HEK293T (cell line): ENCODE measurements at regions not wholly inside any gene's neighbourhood (a gene's known extent, or its start where the extent isn't known, plus 50 kb on each side); places are given as distances from the start of the nearest gene placed in this dataset.

Experiments
- CTCF ChIA-PET: fragments of 350-600 bp; formaldehyde crosslinking; extraction: SDS; loops from one replicate; lab custom pipeline; 2021; ENCODE audit warnings: antibody characterized with exemption, inconsistent platforms; lab: Yijun Ruan, JAX
- POLR2A ChIA-PET: fragments of 350-600 bp; formaldehyde crosslinking; extraction: SDS; loops from one replicate; lab custom pipeline; 2020; ENCODE audit warnings: antibody characterized with exemption, inconsistent platforms; lab: Yijun Ruan, JAX
- DNase-seq: peaks from one replicate; pipeline ENCODE4 v3.0.0; 2012; ENCODE audit warnings: mixed read lengths; ENCODE audit errors: extremely low spot score
- ARNT ChIP-seq: fragments of 450-650 bp; IDR thresholded peaks from 2 replicates; pipeline ENCODE4 v1.6.1; 2017; ENCODE audit warnings: mild to moderate bottlenecking
- BHLHE40 ChIP-seq: fragments of 450-650 bp; IDR thresholded peaks from 2 replicates; pipeline ENCODE4 v1.6.1; 2016; ENCODE audit warnings: mild to moderate bottlenecking, moderate library complexity, borderline replicate concordance
- CTBP1 ChIP-seq: fragments of 450-650 bp; IDR thresholded peaks from 2 replicates; pipeline ENCODE4 v1.6.1; 2016; ENCODE audit warnings: borderline replicate concordance
- ELF4 ChIP-seq: fragments of 450-650 bp; IDR thresholded peaks from 2 replicates; pipeline ENCODE4 v1.6.1; 2017; ENCODE audit warnings: antibody characterized with exemption
- FOXA1 ChIP-seq: fragments of 450-650 bp; IDR thresholded peaks from 2 replicates; pipeline ENCODE4 v1.6.1; 2016; ENCODE audit warnings: mild to moderate bottlenecking
- FOXK2 ChIP-seq: fragments of 450-650 bp; IDR thresholded peaks from 2 replicates; pipeline ENCODE4 v1.6.1; 2016; ENCODE audit warnings: mild to moderate bottlenecking
- FOXM1 ChIP-seq: fragments of 450-650 bp; IDR thresholded peaks from 2 replicates; pipeline ENCODE4 v1.6.1; 2017; ENCODE audit warnings: mild to moderate bottlenecking, borderline replicate concordance
- HDGF ChIP-seq: fragments of 450-650 bp; IDR thresholded peaks from 2 replicates; pipeline ENCODE4 v1.6.1; 2017; ENCODE audit warnings: antibody characterized with exemption, borderline replicate concordance
- L3MBTL2 ChIP-seq: fragments of 450-650 bp; conservative IDR thresholded peaks from 2 replicates; pipeline ENCODE4 v1.6.1; 2016; ENCODE audit warnings: mild to moderate bottlenecking
- LEF1 ChIP-seq: fragments of 450-650 bp; IDR thresholded peaks from 2 replicates; pipeline ENCODE4 v1.6.1; 2017; ENCODE audit warnings: mild to moderate bottlenecking, borderline replicate concordance
- NFRKB ChIP-seq: fragments of 450-650 bp; IDR thresholded peaks from 2 replicates; pipeline ENCODE4 v1.6.1; 2016; ENCODE audit warnings: mild to moderate bottlenecking, moderate library complexity
- SP1 ChIP-seq: fragments of 450-650 bp; IDR thresholded peaks from 2 replicates; pipeline ENCODE4 v1.6.1; 2017
- SUZ12 ChIP-seq: fragments of 450-650 bp; IDR thresholded peaks from 2 replicates; pipeline ENCODE4 v1.6.1; 2016; ENCODE audit warnings: mild to moderate bottlenecking
- TARDBP ChIP-seq: fragments of 450-650 bp; IDR thresholded peaks from 2 replicates; pipeline ENCODE4 v1.6.1; 2016
- ZNF384 ChIP-seq: fragments of 450-650 bp; IDR thresholded peaks from 2 replicates; pipeline ENCODE4 v1.6.1; 2016
- TF ChIP-seq, protein P1 (sequence below): fragments of 450-650 bp; IDR thresholded peaks from 2 replicates; pipeline ENCODE4 v1.6.1; 2016

DNA sequence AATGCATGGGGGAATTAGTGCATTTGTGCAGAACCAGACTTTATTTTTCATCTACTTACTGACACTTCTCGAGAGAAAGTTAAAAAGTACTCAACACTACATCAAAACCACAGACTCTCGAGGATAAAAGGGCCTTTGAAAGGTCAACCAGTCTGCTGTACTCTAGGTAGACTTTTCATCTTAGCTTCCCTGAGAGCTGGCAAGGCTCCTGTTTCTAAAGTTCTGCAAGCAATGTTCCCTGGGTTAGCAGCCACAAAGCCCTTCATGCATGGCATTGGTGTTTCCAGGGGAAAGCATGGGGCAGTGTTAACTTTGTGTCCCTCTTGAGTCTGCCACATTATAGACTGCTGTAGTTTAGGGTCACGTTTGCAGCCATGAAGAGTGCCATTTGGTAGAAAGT, 106.4 kb upstream of the PFN2 start:
- ChIA-PET CTCF (no interaction called here), POLR2A (no interaction called here)
- TF ChIP-seq CTBP1, result no peak
- DNase-seq, result no peak

DNA sequence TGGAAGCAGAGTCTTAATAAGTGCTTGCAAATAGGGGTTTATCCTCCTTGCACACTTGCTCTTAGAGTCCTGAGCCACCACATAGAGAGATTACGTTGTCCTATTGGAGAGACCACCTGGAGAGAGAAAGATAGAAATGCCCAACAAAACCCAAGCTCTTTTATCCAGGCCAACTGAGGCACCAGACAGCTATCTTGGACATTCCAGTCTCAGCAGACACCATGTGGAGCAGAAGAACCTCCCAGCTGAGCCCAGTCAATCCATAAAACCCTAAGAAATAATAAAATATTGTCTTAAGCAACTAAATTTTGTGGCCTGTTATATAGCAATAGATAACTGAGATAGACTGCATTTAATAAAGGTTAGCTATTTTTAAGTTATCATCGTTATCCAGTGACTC, 105.7 kb upstream of the PFN2 start:
- POLR2A ChIA-PET, result no interaction called here
- no peak for TF ChIP-seq ELF4
- TF ChIP-seq ZNF384, result no peak
- no peak for TF ChIP-seq FOXK2
- TF ChIP-seq TARDBP, result no peak
- CTCF ChIA-PET, result no interaction called here
- DNase-seq, result no peak

DNA sequence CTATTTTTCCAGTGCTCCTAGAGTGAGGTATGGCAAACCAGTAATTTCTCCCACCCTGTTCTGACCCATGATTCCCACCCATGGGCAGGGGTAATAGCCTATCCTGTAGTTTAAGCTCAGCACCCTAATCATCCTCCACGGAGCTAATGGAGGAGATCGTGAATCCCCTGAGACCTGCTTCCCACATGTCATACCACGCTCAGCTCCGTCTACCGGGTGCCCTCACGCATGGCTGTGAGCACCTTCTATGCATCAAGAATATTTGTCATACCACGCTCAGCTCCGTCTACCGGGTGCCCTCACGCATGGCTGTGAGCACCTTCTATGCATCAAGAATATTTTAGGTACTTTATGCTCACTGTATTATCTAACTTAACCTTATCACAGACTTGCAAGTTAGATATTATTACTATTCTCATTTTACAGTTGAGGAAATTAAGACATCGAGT, 104.7 kb upstream of the PFN2 start:
- ChIA-PET CTCF (interaction anchor here (0.7 kb wide), 1 partner anchor 267 kb away, joined by 3 read pairs; no protein-coding TSS in a partner anchor), POLR2A (interaction anchor here (1.7 to 2.1 kb wide), 2 partner anchors 104 to 109 kb away, joined by 5 to 9 read pairs; partner anchors contain the start of gene PFN2)
- TF ChIP-seq CTBP1 (no peak), FOXA1 (no peak), SP1 (no peak)
- no peak for DNase-seq

DNA sequence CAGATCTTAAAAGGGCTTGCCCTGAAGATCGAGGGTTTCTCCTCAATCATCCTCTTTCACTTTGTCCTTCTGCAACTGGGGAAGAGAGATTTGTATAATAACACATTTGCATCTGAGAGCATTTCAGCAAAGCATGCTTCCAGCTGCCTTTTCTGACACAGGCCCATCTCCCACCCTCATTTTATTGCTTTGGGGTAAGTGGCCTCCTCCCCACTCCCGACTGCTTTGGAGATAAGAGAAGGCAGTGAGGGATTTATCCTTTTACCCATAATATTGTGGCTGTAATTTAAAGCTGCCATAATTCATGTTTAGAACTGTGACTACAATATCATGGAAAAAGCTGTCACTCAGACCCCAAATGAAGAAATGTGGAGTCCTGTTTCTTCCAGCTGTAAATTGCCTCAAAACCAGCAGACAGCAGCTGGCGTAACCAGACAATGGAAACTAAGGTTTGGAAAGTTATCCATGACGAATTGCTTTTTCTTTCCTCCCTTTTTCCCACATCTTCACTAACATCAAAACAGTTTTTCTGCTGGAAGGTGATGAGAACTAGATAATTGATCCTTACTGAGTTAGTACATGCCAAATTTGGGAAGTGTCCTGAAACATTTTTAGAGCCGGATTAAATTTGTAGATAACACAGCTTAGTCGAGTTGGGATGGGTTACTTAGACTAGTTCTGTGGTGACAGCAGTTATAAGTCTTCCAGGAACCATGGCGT, 104.2 kb upstream of the PFN2 start:
- ChIA-PET POLR2A (interaction anchor here (1.7 to 2.1 kb wide), 2 partner anchors 103 to 109 kb away, joined by 5 to 9 read pairs; partner anchors contain the start of gene PFN2), CTCF (interaction anchor here (0.7 kb wide), 1 partner anchor 267 kb away, joined by 3 read pairs; no protein-coding TSS in a partner anchor)
- TF ChIP-seq, protein P1, sequence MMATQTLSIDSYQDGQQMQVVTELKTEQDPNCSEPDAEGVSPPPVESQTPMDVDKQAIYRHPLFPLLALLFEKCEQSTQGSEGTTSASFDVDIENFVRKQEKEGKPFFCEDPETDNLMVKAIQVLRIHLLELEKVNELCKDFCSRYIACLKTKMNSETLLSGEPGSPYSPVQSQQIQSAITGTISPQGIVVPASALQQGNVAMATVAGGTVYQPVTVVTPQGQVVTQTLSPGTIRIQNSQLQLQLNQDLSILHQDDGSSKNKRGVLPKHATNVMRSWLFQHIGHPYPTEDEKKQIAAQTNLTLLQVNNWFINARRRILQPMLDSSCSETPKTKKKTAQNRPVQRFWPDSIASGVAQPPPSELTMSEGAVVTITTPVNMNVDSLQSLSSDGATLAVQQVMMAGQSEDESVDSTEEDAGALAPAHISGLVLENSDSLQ, result peak; percentile 97
- TF ChIP-seq CTBP1 (peak; percentile 86), LEF1 (0 out of 2 replicates have a peak, but pooled peaks have one; percentile 56), FOXA1 (no peak)
- DNase-seq, result no peak

DNA sequence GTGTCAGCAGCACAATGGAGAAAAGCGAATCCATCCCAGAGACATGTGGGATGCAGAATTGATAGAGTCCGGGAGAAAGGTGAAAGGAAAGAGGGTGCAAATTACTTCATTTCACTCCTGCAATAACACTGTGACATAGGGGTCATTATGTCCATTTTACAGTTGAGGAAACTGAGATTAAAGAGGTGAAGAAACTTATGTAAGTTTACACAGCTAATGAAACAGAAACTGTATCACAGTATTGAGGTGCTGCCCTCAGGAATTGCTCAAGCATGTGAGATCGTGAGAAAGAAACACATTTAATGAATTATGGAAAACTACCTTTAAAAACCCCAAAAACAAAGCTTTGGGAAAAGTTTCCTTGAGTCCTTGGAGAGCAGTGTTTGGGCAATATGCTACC, 103.6 kb upstream of the PFN2 start:
- POLR2A ChIA-PET, result interaction anchor here (1.7 to 2.1 kb wide), 2 partner anchors 103 to 110 kb away, joined by 5 to 9 read pairs; partner anchors contain the start of gene PFN2
- TF ChIP-seq HDGF (no peak), TARDBP (no peak), ZNF384 (no peak), FOXA1 (no peak), FOXK2 (no peak), SUZ12 (no peak), L3MBTL2 (no peak), LEF1 (no peak), ELF4 (no peak), BHLHE40 (no peak), ARNT (no peak)
- TF ChIP-seq, protein P1, result no peak

DNA sequence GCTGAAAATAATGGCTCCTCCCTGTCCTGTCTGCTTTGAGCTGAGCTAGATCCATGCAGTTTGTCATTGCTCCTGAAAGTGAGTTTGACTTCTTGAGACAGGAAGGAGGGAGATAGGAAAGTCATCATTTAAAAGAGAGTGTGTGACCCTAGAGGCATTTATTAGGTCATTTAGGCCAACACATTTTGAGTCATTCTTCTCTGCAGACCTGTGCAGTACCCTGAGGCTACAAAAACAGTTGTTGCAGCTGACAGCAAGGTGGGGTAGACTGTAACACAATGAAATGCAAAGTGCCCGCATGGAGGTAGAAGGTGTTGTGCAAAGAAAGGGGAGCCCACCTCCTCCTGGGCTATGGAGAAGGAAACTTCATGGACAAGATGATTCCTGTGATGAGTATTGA, 102.8 kb upstream of the PFN2 start:
- CTCF ChIA-PET, result interaction anchor here (0.7 kb wide), 1 partner anchor 104 kb away, joined by 3 read pairs; no protein-coding TSS in a partner anchor
- TF ChIP-seq SUZ12 (no peak), FOXK2 (no peak), FOXM1 (no peak)

More for the DNA sequence above, 103.6 kb upstream of the PFN2 start:
- CTCF ChIA-PET, result no interaction called here
- DNase-seq, result no peak

DNA sequence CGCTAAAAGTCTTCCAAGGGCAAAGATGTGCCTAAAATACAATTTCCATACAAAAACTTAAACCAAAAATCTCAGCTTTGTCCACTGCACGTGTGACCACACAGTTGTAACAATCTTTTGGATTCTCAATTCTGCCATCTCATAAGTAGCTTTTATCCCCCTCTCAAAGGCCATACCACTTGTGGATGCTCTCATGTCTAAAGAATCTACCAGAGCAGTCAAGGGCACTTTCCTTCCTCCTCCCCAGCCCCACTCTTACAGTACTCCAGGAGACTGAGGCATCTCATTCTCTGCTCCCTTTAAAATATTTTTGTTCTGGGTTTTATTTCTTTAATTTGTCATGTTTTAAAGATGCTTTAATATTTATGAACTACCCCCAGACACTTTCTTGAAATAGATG, 102.3 kb upstream of the PFN2 start:
- CTCF ChIA-PET, result interaction anchor here (0.7 to 0.9 kb wide), 2 partner anchors 103 to 111 kb away, joined by 3 read pairs; no protein-coding TSS in a partner anchor
- TF ChIP-seq SUZ12, result no peak
- TF ChIP-seq BHLHE40, result no peak
- TF ChIP-seq CTBP1, result no peak
- TF ChIP-seq FOXK2, result no peak
- no peak for TF ChIP-seq HDGF
- TF ChIP-seq ELF4, result no peak
- TF ChIP-seq ZNF384, result no peak
- TF ChIP-seq LEF1, result no peak
- TF ChIP-seq NFRKB, result no peak
- TF ChIP-seq TARDBP, result no peak
- TF ChIP-seq FOXA1, result no peak
- TF ChIP-seq, protein P1, result no peak
- TF ChIP-seq FOXM1, result no peak
- TF ChIP-seq L3MBTL2, result no peak
- no peak for TF ChIP-seq SP1

More for the DNA sequence above, 102.8 kb upstream of the PFN2 start:
- POLR2A ChIA-PET, result interaction anchor here (2.1 kb wide), 1 partner anchor 102 kb away, joined by 9 read pairs; the partner anchor contains the start of gene PFN2
- DNase-seq, result no peak

More for the DNA sequence above, 102.3 kb upstream of the PFN2 start:
- POLR2A ChIA-PET, result interaction anchor here (1.2 kb wide), 1 partner anchor 102 kb away, joined by 4 read pairs; no protein-coding TSS in a partner anchor
- DNase-seq, result no peak
